ENCODE measurements at regions not wholly inside any gene's neighbourhood (a gene's known extent, or its start where the extent isn't known, plus 50 kb on each side); places are given as distances from the start of the nearest gene placed in this dataset.
A peak's percentile ranks its signal among the peaks of the same experiment; 100 is the strongest.

DNA sequence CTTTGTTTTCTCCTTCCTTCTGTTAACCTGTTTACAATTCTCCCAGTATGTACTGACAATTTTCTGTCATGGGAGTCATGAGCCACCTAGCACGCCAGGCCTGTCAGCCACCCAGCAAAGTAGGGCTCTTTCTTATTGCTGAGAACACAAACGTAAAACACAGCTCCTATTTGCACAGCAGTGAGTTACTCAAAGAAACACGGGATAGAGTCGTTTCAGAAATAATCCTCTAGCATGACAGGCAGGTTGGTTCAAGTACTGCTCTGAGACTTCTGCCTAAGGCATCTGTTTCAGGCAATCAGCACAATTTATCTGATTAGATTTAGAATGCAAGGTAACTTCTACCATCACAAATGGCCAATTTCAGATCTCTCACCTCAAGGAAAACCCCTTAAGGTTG, 88.8 kb downstream of the CD24 start (continued):
- TF ChIP-seq USF2 (IDR thresholded peaks at IDR 0.05; ENCODE audit: borderline replicate concordance, low read depth, low read length) (no peak), ELF1 (IDR thresholded peaks at IDR 0.05) (no peak), YY1 (IDR thresholded peaks at IDR 0.05; ENCODE audit: low read depth) (no peak), EP300 (IDR thresholded peaks at IDR 0.05; ENCODE audit: borderline replicate concordance in 1 of 2, low read depth in 1 of 2, low read length in 1 of 2) (no peak), NFIC (IDR thresholded peaks at IDR 0.05; ENCODE audit: borderline replicate concordance) (no peak), RCOR1 (IDR thresholded peaks at IDR 0.05; ENCODE audit: low read length) (no peak)
- TF ChIP-seq, protein P1, sequence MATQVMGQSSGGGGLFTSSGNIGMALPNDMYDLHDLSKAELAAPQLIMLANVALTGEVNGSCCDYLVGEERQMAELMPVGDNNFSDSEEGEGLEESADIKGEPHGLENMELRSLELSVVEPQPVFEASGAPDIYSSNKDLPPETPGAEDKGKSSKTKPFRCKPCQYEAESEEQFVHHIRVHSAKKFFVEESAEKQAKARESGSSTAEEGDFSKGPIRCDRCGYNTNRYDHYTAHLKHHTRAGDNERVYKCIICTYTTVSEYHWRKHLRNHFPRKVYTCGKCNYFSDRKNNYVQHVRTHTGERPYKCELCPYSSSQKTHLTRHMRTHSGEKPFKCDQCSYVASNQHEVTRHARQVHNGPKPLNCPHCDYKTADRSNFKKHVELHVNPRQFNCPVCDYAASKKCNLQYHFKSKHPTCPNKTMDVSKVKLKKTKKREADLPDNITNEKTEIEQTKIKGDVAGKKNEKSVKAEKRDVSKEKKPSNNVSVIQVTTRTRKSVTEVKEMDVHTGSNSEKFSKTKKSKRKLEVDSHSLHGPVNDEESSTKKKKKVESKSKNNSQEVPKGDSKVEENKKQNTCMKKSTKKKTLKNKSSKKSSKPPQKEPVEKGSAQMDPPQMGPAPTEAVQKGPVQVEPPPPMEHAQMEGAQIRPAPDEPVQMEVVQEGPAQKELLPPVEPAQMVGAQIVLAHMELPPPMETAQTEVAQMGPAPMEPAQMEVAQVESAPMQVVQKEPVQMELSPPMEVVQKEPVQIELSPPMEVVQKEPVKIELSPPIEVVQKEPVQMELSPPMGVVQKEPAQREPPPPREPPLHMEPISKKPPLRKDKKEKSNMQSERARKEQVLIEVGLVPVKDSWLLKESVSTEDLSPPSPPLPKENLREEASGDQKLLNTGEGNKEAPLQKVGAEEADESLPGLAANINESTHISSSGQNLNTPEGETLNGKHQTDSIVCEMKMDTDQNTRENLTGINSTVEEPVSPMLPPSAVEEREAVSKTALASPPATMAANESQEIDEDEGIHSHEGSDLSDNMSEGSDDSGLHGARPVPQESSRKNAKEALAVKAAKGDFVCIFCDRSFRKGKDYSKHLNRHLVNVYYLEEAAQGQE (IDR thresholded peaks at IDR 0.05; ENCODE audit: low read depth, low read length), result no peak

- H3K4me2 ChIP-seq, result no peak overlapping the region
- H2AFZ ChIP-seq (ENCODE audit: low read depth), result no peak overlapping the region
- H3K36me3 ChIP-seq (replicated peaks in 1 of 2; ENCODE audit: control insufficient read depth in 1 of 2, insufficient read depth in 2 of 2, low read length in 1 of 2), result no peaks in the 10 kb centered on the region
- H3K9me3 ChIP-seq, result no peaks in the 10 kb centered on the region
- no peaks in the 10 kb centered on the region for H3K79me2 ChIP-seq (ENCODE audit: insufficient read depth)
- no peaks in the 10 kb centered on the region for H4K20me1 ChIP-seq (ENCODE audit: insufficient read depth)
- ChIA-PET POLR2A (no interaction called here), CTCF (interaction anchor here (1.3 to 1.5 kb wide), 2 partner anchors 10 to 95 kb away, joined by 4 to 7 read pairs; no protein-coding TSS in a partner anchor)
- no peak overlapping the region for H3K9ac ChIP-seq
- peaks cover 0 to 17% of the 10 kb centered on the region in 2 experiments; a peak in 2 of 4 replicates for H3K4me1 ChIP-seq (ENCODE audit: control insufficient read depth in 1 of 2, insufficient read depth in 2 of 2, low read depth in 1 of 2, low read length in 1 of 2)
- no peaks in the 10 kb centered on the region for H3F3A ChIP-seq (replicated peaks; ENCODE audit: insufficient read depth)
- WGBS (ENCODE audit: low lambda C conversion rate), result 63% methylated on average over 6 of the region's 6 CpGs
- no peaks in the 10 kb centered on the region; the same call in 1 of the 2 replicates for H3K27me3 ChIP-seq (ENCODE audit: insufficient read depth)
- no peak overlapping the region for H3K4me3 ChIP-seq (ENCODE audit: low read depth in 2 of 2, low read length in 1 of 2)
- TF ChIP-seq ELF1 (IDR thresholded peaks at IDR 0.05) (no peak), TEAD4 (IDR thresholded peaks at IDR 0.05; ENCODE audit: borderline replicate concordance, insufficient read depth) (no peak), RCOR1 (IDR thresholded peaks at IDR 0.05; ENCODE audit: low read length) (no peak), FOXM1 (IDR thresholded peaks at IDR 0.05; ENCODE audit: low read depth) (no peak), SIN3A (IDR thresholded peaks at IDR 0.05; ENCODE audit: borderline replicate concordance, low read depth, low read length) (no peak)
- no peak for DNase-seq
- no peak overlapping the region for H3K27ac ChIP-seq (ENCODE audit: low read depth in 2 of 2, low read length in 1 of 2)
- H3K9me2 ChIP-seq, result no peaks in the 10 kb centered on the region
Measured at GRCh38 chr6:106884576-106884975, 90.0 kb downstream of the CD24 start.

- Histone ChIP-seq H3F3A (replicated peaks; ENCODE audit: insufficient read depth) (no peaks in the 10 kb centered on the region), H3K27me3 (ENCODE audit: insufficient read depth) (no peaks in the 10 kb centered on the region; the same call in 1 of the 2 replicates), H3K27ac (ENCODE audit: low read depth in 2 of 2, low read length in 1 of 2) (peak overlapping the region in 1 of 2 experiments; percentile 58; a peak in 2 of 4 replicates), H3K4me3 (ENCODE audit: low read depth in 2 of 2, low read length in 1 of 2) (no peak overlapping the region), H3K9me2 (no peaks in the 10 kb centered on the region), H3K4me1 (ENCODE audit: control insufficient read depth in 1 of 2, insufficient read depth in 2 of 2, low read depth in 1 of 2, low read length in 1 of 2) (peaks cover 0 to 17% of the 10 kb centered on the region in 2 experiments; a peak in 2 of 4 replicates), H3K4me2 (no peak overlapping the region), H3K9me3 (no peaks in the 10 kb centered on the region), H4K20me1 (ENCODE audit: insufficient read depth) (no peaks in the 10 kb centered on the region), H3K79me2 (ENCODE audit: insufficient read depth) (no peaks in the 10 kb centered on the region), H2AFZ (ENCODE audit: low read depth) (no peak overlapping the region), H3K9ac (no peak overlapping the region), H3K36me3 (replicated peaks in 1 of 2; ENCODE audit: control insufficient read depth in 1 of 2, insufficient read depth in 2 of 2, low read length in 1 of 2) (no peaks in the 10 kb centered on the region)
- 24% methylated on average over 4 of the region's 4 CpGs for WGBS (ENCODE audit: low lambda C conversion rate)
- ChIA-PET POLR2A (interaction anchor here (1.0 to 1.1 kb wide), 2 partner anchors 82 to 90 kb away, joined by 3 to 4 read pairs; no protein-coding TSS in a partner anchor), CTCF (no interaction called here)
- DNase-seq, result peak; percentile 49
- TF ChIP-seq MXI1 (IDR thresholded peaks at IDR 0.05; ENCODE audit: low read depth, low read length), result peak; percentile 44; the same call in 1 of the 2 replicates
- peak; percentile 50 for TF ChIP-seq CHD2 (IDR thresholded peaks at IDR 0.05; ENCODE audit: low read length, partially characterized antibody)
- peak; percentile 87 for TF ChIP-seq RCOR1 (IDR thresholded peaks at IDR 0.05; ENCODE audit: low read length)
- TF ChIP-seq GATA2 (CRISPR knock-in tag; IDR thresholded peaks at IDR 0.05), result peak; percentile 86
- TF ChIP-seq RAD21 (IDR thresholded peaks at IDR 0.05; ENCODE audit: low read length), result peak; percentile 13; the same call in 1 of the 2 replicates
- peak in 1 of 2 experiments; percentile 94; a peak in 2 of 4 replicates for TF ChIP-seq EP300 (IDR thresholded peaks at IDR 0.05; ENCODE audit: borderline replicate concordance in 1 of 2, low read depth in 1 of 2, low read length in 1 of 2)
- TF ChIP-seq RFX5 (IDR thresholded peaks at IDR 0.05; ENCODE audit: low read length), result no peak
- TF ChIP-seq, protein P2, sequence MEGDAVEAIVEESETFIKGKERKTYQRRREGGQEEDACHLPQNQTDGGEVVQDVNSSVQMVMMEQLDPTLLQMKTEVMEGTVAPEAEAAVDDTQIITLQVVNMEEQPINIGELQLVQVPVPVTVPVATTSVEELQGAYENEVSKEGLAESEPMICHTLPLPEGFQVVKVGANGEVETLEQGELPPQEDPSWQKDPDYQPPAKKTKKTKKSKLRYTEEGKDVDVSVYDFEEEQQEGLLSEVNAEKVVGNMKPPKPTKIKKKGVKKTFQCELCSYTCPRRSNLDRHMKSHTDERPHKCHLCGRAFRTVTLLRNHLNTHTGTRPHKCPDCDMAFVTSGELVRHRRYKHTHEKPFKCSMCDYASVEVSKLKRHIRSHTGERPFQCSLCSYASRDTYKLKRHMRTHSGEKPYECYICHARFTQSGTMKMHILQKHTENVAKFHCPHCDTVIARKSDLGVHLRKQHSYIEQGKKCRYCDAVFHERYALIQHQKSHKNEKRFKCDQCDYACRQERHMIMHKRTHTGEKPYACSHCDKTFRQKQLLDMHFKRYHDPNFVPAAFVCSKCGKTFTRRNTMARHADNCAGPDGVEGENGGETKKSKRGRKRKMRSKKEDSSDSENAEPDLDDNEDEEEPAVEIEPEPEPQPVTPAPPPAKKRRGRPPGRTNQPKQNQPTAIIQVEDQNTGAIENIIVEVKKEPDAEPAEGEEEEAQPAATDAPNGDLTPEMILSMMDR (IDR thresholded peaks at IDR 0.05), result no peak
Measured at GRCh38 chr6:106883808-106884262, 90.7 kb downstream of the CD24 start.
